ENCODE measurements at regions not wholly inside any gene's neighbourhood (a gene's known extent, or its start where the extent isn't known, plus 50 kb on each side); places are given as distances from the start of the nearest gene placed in this dataset.

GRCh38 chr12:89264837-89265236, 87.5 kb downstream of the DUSP6 start:
- TF ChIP-seq CTCF (IDR thresholded peaks at IDR 0.05; ENCODE audit: insufficient read depth, low read depth, low read length, missing control alignments) = no peak
- DNase-seq (ENCODE audit: low read depth) = no peak
- H3K4me3 ChIP-seq (ENCODE audit: low read length) = no peak overlapping the region

- TF ChIP-seq CTCF (IDR thresholded peaks at IDR 0.05; ENCODE audit: insufficient read depth, low read depth, low read length, missing control alignments) = no peak
These were observed 88.4 kb downstream of the DUSP6 start for GRCh38 chr12:89263900-89264299.

GRCh38 chr12:89262855-89263552, 89.3 kb downstream of the DUSP6 start:
- TF ChIP-seq CTCF (IDR thresholded peaks at IDR 0.05; ENCODE audit: insufficient read depth, low read depth, low read length, missing control alignments) = no peak

More at GRCh38 chr12:89263900-89264299, 88.4 kb downstream of the DUSP6 start:
- no peak overlapping the region for H3K4me3 ChIP-seq (ENCODE audit: low read length)
- DNase-seq (ENCODE audit: low read depth) = no peak

GRCh38 chr12:89261982-89262381, 90.3 kb downstream of the DUSP6 start:
- DNase-seq (ENCODE audit: low read depth) = peak; percentile 13
- TF ChIP-seq CTCF (IDR thresholded peaks at IDR 0.05; ENCODE audit: insufficient read depth, low read depth, low read length, missing control alignments) = no peak
- no peak overlapping the region for H3K4me3 ChIP-seq (ENCODE audit: low read length)

More at GRCh38 chr12:89262855-89263552, 89.3 kb downstream of the DUSP6 start:
- H3K4me3 ChIP-seq (ENCODE audit: low read length) = no peak overlapping the region
- DNase-seq (ENCODE audit: low read depth) = no peak

GRCh38 chr12:89260841-89261637, 91.3 kb downstream of the DUSP6 start:
- no peak for DNase-seq (ENCODE audit: low read depth)
- no peak for TF ChIP-seq CTCF (IDR thresholded peaks at IDR 0.05; ENCODE audit: insufficient read depth, low read depth, low read length, missing control alignments)
- no peak overlapping the region for H3K4me3 ChIP-seq (ENCODE audit: low read length)

- no peak for TF ChIP-seq CTCF (IDR thresholded peaks at IDR 0.05; ENCODE audit: insufficient read depth, low read depth, low read length, missing control alignments)
- DNase-seq (ENCODE audit: low read depth) = no peak
- H3K4me3 ChIP-seq (ENCODE audit: low read length) = no peak overlapping the region
These were observed 92.5 kb downstream of the DUSP6 start for GRCh38 chr12:89259821-89260220.

Data from epithelial cell of esophagus (primary cell).